Endothelial cell of umbilical vein (primary cell): ENCODE measurements at regions not wholly inside any gene's neighbourhood (a gene's known extent, or its start where the extent isn't known, plus 50 kb on each side); places are given as distances from the start of the nearest gene placed in this dataset.

Experiments
- GATA2 ChIP-seq: IDR thresholded peaks from 2 replicates; pipeline ENCODE4 v1.7.0; 2011; ENCODE audit warnings: low read depth, mild to moderate bottlenecking, moderate library complexity, mixed read lengths, low read length; ENCODE audit not compliant: insufficient read length, insufficient read depth
- POLR2A ChIP-seq: IDR thresholded peaks from 2 replicates; pipeline ENCODE4 v1.6.1; 2012; ENCODE audit warnings: low read depth, mild to moderate bottlenecking, control low read depth, low read length
- POLR2AphosphoS5 ChIP-seq: IDR thresholded peaks from 2 replicates; pipeline ENCODE4 v1.6.1; 2012; ENCODE audit warnings: low read depth, mild to moderate bottlenecking, control low read depth, low read length, moderate library complexity; ENCODE audit not compliant: insufficient read depth
- TF ChIP-seq, protein P1 (sequence below), 2 donors: IDR thresholded peaks; 1 replicate in 1 of 2; 2 replicates in 1 of 2; pipeline ENCODE4 v1.5.1; 2011; ENCODE audit warnings: low read length in 2 of 2, mild to moderate bottlenecking in 2 of 2, moderate library complexity in 2 of 2, control low read depth in 1 of 2, inconsistent platforms in 1 of 2, low read depth in 1 of 2; ENCODE audit not compliant: insufficient read depth in 1 of 2; ENCODE audit errors: extremely low read depth in 1 of 2

DNA sequence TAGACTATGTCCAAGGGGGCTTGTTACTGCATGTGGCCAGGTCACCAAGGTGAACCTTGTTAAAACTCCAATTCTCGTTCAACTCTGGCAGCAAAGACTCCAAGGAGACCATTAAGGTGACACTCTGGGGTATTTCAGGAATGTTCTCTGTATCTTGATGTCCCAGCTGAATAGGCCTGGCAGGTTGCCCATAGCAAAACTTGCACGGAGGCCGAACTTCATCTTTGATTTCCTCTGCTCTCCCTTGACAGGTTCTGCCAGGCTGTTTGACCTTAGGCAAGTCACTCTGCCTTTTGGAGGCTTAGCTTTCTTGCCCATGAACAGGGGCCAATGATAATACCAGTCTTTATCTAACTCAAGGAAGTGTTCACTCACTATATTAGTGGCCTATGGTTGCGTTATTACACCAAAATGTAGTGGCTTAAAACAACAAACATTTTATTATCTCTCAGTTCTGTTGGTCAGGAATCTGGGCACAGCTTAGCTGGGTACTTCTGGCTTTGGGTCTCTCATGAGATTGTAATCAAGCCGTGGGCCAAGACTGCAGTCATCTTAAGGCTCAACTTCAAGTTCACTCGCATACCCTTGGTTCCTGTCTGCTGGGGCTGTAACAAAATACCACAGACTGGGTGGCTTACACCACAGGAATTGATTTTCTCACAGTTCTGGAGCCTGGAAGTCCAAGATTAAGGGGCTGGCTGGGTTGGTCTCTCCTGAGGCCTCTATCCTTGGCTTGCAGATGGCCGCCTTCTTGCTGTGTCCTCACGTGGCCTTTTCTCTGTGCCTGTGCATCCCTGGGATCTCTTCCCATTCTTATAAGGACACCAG, 168.5 kb downstream of the UTP18 start:
- TF ChIP-seq, protein P1, sequence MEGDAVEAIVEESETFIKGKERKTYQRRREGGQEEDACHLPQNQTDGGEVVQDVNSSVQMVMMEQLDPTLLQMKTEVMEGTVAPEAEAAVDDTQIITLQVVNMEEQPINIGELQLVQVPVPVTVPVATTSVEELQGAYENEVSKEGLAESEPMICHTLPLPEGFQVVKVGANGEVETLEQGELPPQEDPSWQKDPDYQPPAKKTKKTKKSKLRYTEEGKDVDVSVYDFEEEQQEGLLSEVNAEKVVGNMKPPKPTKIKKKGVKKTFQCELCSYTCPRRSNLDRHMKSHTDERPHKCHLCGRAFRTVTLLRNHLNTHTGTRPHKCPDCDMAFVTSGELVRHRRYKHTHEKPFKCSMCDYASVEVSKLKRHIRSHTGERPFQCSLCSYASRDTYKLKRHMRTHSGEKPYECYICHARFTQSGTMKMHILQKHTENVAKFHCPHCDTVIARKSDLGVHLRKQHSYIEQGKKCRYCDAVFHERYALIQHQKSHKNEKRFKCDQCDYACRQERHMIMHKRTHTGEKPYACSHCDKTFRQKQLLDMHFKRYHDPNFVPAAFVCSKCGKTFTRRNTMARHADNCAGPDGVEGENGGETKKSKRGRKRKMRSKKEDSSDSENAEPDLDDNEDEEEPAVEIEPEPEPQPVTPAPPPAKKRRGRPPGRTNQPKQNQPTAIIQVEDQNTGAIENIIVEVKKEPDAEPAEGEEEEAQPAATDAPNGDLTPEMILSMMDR (IDR thresholded peaks at IDR 0.05; ENCODE audit: extremely low read depth in 1 of 2, insufficient read depth in 1 of 2, low read depth in 1 of 2, low read length in 2 of 2): no peak
- TF ChIP-seq POLR2A: no peak
- TF ChIP-seq GATA2: no peak
- TF ChIP-seq POLR2AphosphoS5: no peak
